Stomach (tissue), 8 donors: ENCODE measurements at regions not wholly inside any gene's neighbourhood (a gene's known extent, or its start where the extent isn't known, plus 50 kb on each side); places are given as distances from the start of the nearest gene placed in this dataset.

Experiments
- DNase-seq, 2 donors: peaks; one replicate each; pipeline versions ENCODE4 v3.0.0 to v3.0.0-alpha.2; 2013 to 2019
- H3K27ac ChIP-seq, 5 donors: fragments of 200-600 bp in 4 of 5; sonication (generic) in 4 of 5; one replicate each; pipeline ENCODE4 v1.5.1; 2013 to 2019; ENCODE audit warnings: mild to moderate bottlenecking in 1 of 5, moderate library complexity in 1 of 5
- H3K27me3 ChIP-seq, 3 donors: fragments of 200-600 bp; sonication (generic); one replicate each; pipeline ENCODE4 v1.5.1; 2017 to 2019; ENCODE audit warnings: mixed run types in 1 of 3
- H3K36me3 ChIP-seq, 4 donors: fragments of 200-600 bp; sonication (generic); 1 replicate in 3 of 4; 2 replicates in 1 of 4; pipeline ENCODE4 v1.5.1; 2016 to 2019
- H3K4me1 ChIP-seq, 4 donors: fragments of 200-600 bp; sonication (generic); one replicate each; pipeline ENCODE4 v1.5.1; 2016 to 2019
- H3K4me3 ChIP-seq, 4 donors: fragments of 200-600 bp; sonication (generic) in 3 of 4; one replicate each; pipeline ENCODE4 v1.5.1; 2016 to 2019; ENCODE audit warnings: mild to moderate bottlenecking in 1 of 4
- H3K9me3 ChIP-seq, 4 donors: fragments of 200-600 bp; sonication (generic); one replicate each; pipeline ENCODE4 v1.5.1; 2016 to 2019
- CTCF ChIP-seq, 7 experiments: fragments of 450-650 bp in 4 of 7; fragments of 200-600 bp in 3 of 7; sonication (generic) in 3 of 7; IDR thresholded peaks; one replicate each; pipeline ENCODE4 v1.5.1; 2016 to 2019; ENCODE audit warnings: antibody characterized with exemption in 7 of 7, control low read depth in 2 of 7, mild to moderate bottlenecking in 1 of 7
- EP300 ChIP-seq: sonication (generic); formaldehyde crosslinking; IDR thresholded peaks from one replicate; pipeline ENCODE4 v1.6.1; 2017; ENCODE audit warnings: antibody characterized with exemption
- POLR2A ChIP-seq, 4 donors: fragments of 450-650 bp; IDR thresholded peaks; one replicate each; pipeline ENCODE4 v1.6.1; 2016; ENCODE audit warnings: antibody characterized with exemption in 4 of 4, control low read depth in 2 of 4, mild to moderate bottlenecking in 1 of 4, moderate library complexity in 1 of 4
- POLR2AphosphoS5 ChIP-seq, 3 donors: sonication (generic); formaldehyde crosslinking; IDR thresholded peaks; one replicate each; pipeline ENCODE4 v1.6.1; 2016; ENCODE audit warnings: antibody characterized with exemption in 3 of 3
- WGBS, 5 donors: extraction: QIAGEN DNeasy Blood & Tissue Kit in 3 of 5; methylation state at CpG; one replicate each; pipeline versions ENCODE4 v1.1.5 to v1.1.7; 2013 to 2018; 5-methylcytosine and 5-hydroxymethylcytosine counted together
- intact Hi-C: fragments of 100-400 bp; cut with DNase I; formaldehyde crosslinking; loops from one replicate; pipeline ENCODE4 v1.15.1; 2023; ENCODE audit warnings: low total_unique reads
- donor health status: healthy with polysubstance abuse.
- donor health status: Bipolar disorder and iron deficiency.
- donor health status: healthy.

- TF ChIP-seq EP300, result no peak
- TF ChIP-seq POLR2A (IDR thresholded peaks at IDR 0.05), result no peak
- no peak for TF ChIP-seq POLR2AphosphoS5 (IDR thresholded peaks at IDR 0.05)
- no peak for TF ChIP-seq CTCF (IDR thresholded peaks at IDR 0.05)
- Histone ChIP-seq H3K27me3 (peaks cover 0 to 67% (median 31%) of the 10 kb centered on the region in 3 donors), H3K27ac (no peak overlapping the region), H3K9me3 (no peaks in the 10 kb centered on the region), H3K36me3 (no peaks in the 10 kb centered on the region), H3K4me1 (no peaks in the 10 kb centered on the region), H3K4me3 (no peak overlapping the region)
- no peak for DNase-seq
- WGBS, 5 donors, result 78 to 87% (median 84%) methylated on average over 18 to 29 of the region's 29 CpGs
- intact Hi-C loops, result no loop called here
Observed at GRCh38 chr20:63132715-63133471, 83.0 kb downstream of the YTHDF1 start.

- H3K27ac ChIP-seq, result no peak overlapping the region
- intact Hi-C loops, result no loop called here
- no peaks in the 10 kb centered on the region for H3K36me3 ChIP-seq
- no peak for DNase-seq
- no peaks in the 10 kb centered on the region for H3K9me3 ChIP-seq
- H3K4me1 ChIP-seq, result no peaks in the 10 kb centered on the region
- 81 to 84% (median 82%) methylated on average over 17 of the region's 17 CpGs for WGBS, 5 donors
- TF ChIP-seq POLR2AphosphoS5 (IDR thresholded peaks at IDR 0.05) (no peak), POLR2A (IDR thresholded peaks at IDR 0.05) (no peak), EP300 (no peak), CTCF (IDR thresholded peaks at IDR 0.05) (no peak)
- H3K4me3 ChIP-seq, result no peak overlapping the region
- peaks cover 0 to 72% (median 30%) of the 10 kb centered on the region in 3 donors for H3K27me3 ChIP-seq
Observed at GRCh38 chr20:63132131-63132714, 83.7 kb downstream of the YTHDF1 start.

GRCh38 chr20:63130658-63131577, 85.0 kb downstream of the YTHDF1 start:
- no peak for DNase-seq
- Histone ChIP-seq H3K27ac (no peak overlapping the region), H3K4me3 (no peak overlapping the region), H3K9me3 (no peaks in the 10 kb centered on the region), H3K27me3 (peaks cover 0 to 83% (median 30%) of the 10 kb centered on the region in 3 donors), H3K36me3 (no peaks in the 10 kb centered on the region), H3K4me1 (no peaks in the 10 kb centered on the region)
- 69 to 73% (median 71%) methylated on average over 41 to 43 of the region's 43 CpGs for WGBS, 5 donors
- intact Hi-C loops, result no loop called here
- TF ChIP-seq EP300 (no peak), POLR2A (IDR thresholded peaks at IDR 0.05) (no peak), CTCF (IDR thresholded peaks at IDR 0.05) (no peak), POLR2AphosphoS5 (IDR thresholded peaks at IDR 0.05) (no peak)

GRCh38 chr20:63129991-63130657, 85.8 kb downstream of the YTHDF1 start:
- H3K27ac ChIP-seq, result no peak overlapping the region
- peaks cover 0 to 90% (median 32%) of the 10 kb centered on the region in 3 donors for H3K27me3 ChIP-seq
- H3K36me3 ChIP-seq, result no peaks in the 10 kb centered on the region
- intact Hi-C loops, result no loop called here
- H3K4me1 ChIP-seq, result no peaks in the 10 kb centered on the region
- TF ChIP-seq POLR2AphosphoS5 (IDR thresholded peaks at IDR 0.05), result no peak
- no peak for TF ChIP-seq CTCF (IDR thresholded peaks at IDR 0.05)
- TF ChIP-seq POLR2A (IDR thresholded peaks at IDR 0.05), result no peak
- TF ChIP-seq EP300, result no peak
- DNase-seq, result peak in 1 of 2 donors; percentile 37
- 24 to 32% (median 27%) methylated on average over 15 to 28 of the region's 28 CpGs for WGBS, 5 donors
- H3K9me3 ChIP-seq, result no peaks in the 10 kb centered on the region
- no peak overlapping the region for H3K4me3 ChIP-seq
